ENCODE measurements at regions not wholly inside any gene's neighbourhood (a gene's known extent, or its start where the extent isn't known, plus 50 kb on each side); places are given as distances from the start of the nearest gene placed in this dataset.

DNA sequence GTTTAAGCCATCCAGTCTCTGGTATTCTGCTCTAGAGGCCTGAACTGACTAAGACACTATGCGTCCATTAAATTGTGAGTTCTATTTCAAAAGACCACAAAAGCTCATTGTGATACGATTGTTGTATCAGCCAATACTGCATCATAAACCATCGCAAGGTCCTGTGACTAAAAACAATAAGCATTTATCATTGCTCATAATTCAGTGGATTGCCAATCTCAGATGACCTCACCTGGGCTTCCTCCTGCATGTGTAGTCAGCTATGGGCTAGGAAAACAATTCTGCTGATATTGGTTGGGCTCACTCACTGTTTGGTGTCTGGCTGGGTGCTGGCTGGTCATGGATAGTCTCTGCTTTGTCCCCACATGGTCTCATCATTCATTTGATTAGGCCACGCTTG is 592.7 kb upstream of the BTBD3 start:
- no peak overlapping the region for H3K4me3 ChIP-seq (ENCODE audit: low read length)
- DNase-seq (ENCODE audit: low read depth), result no peak
- TF ChIP-seq, protein P1, sequence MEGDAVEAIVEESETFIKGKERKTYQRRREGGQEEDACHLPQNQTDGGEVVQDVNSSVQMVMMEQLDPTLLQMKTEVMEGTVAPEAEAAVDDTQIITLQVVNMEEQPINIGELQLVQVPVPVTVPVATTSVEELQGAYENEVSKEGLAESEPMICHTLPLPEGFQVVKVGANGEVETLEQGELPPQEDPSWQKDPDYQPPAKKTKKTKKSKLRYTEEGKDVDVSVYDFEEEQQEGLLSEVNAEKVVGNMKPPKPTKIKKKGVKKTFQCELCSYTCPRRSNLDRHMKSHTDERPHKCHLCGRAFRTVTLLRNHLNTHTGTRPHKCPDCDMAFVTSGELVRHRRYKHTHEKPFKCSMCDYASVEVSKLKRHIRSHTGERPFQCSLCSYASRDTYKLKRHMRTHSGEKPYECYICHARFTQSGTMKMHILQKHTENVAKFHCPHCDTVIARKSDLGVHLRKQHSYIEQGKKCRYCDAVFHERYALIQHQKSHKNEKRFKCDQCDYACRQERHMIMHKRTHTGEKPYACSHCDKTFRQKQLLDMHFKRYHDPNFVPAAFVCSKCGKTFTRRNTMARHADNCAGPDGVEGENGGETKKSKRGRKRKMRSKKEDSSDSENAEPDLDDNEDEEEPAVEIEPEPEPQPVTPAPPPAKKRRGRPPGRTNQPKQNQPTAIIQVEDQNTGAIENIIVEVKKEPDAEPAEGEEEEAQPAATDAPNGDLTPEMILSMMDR (conservative IDR thresholded peaks at IDR 0.05; ENCODE audit: low read depth, low read length), result no peak

DNA sequence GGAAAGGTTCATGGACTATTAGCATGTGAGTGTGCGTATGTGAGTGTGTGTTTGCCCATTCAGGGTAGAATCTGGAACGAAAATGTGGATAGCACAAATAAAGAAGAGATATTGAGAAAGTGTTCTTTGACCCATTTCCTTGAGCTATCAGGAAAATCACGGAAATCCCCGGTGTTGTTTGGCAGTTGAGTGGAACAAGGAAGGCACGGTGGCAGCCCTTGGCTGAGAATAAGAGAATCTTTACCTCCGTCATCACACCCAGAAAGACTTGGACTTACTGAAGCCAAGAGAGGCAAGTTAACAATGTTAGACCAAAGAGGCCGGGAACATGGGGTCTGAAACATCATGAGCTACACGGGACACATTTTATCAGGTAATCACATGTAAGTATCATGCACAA is 588.9 kb upstream of the BTBD3 start:
- TF ChIP-seq, protein P1 (conservative IDR thresholded peaks at IDR 0.05; ENCODE audit: low read depth, low read length), result no peak
- DNase-seq (ENCODE audit: low read depth), result no peak
- no peak overlapping the region for H3K4me3 ChIP-seq (ENCODE audit: low read length)

DNA sequence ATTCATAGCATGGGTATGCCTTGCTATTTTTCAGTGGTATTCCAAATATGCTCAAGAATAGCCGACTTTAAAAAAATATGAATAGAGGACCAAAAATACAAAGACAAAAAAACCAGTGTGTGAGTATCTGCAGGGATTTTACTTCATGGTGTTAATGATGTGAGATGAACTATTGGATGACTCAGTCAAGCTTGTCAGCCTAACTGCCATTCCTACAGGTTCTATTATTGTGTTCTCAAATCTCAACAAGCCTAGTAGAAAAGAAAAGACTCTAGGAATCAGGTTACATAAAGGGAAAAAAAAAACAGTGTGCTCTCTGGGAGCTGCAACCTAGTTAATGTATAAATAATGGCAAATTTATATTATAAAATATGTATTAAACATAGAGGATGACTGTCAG is 588.4 kb upstream of the BTBD3 start:
- no peak overlapping the region for H3K4me3 ChIP-seq (ENCODE audit: low read length)
- DNase-seq (ENCODE audit: low read depth), result no peak
- TF ChIP-seq, protein P1 (conservative IDR thresholded peaks at IDR 0.05; ENCODE audit: low read depth, low read length), result no peak

DNA sequence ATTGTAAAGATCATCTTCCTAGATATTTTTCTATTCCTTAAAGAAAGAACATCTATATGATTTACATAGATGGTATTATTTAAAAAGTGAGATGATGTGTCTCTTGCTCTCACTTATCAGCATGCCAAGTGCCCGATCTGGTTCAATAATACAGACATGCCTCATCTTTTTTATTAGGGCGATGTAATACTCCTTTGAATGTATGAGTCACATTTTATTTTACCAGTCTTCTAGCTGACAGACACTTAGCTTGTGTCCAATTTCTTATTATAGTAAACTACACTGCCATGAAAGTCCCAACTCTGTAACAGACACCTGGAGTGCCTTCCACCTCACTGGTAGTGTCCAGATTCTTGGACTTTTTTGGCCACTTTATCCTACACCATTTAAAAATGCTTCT is 586.6 kb upstream of the BTBD3 start:
- DNase-seq (ENCODE audit: low read depth), result no peak
- TF ChIP-seq, protein P1 (conservative IDR thresholded peaks at IDR 0.05; ENCODE audit: low read depth, low read length), result no peak
- H3K4me3 ChIP-seq (ENCODE audit: low read length), result no peak overlapping the region

DNA sequence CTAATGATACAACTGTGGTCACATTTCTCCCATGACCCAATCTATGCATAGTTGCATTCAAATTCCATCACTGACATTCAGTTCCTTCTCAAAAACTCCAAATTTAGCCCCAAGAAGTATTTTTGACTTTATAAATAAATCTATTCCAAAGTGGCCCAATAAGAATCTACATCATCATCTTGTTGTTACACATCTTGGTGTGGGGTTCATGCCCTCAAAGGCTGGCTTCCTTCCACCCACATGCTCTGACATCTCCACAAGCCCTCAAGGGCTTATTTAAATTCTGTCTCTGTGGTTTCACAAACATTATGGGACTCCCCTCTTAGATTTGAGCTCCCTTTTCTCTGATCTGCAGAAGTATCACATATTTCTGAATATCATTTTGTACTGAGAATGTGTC is 585.3 kb upstream of the BTBD3 start:
- no peak for DNase-seq (ENCODE audit: low read depth)
- no peak overlapping the region for H3K4me3 ChIP-seq (ENCODE audit: low read length)
- TF ChIP-seq, protein P1 (conservative IDR thresholded peaks at IDR 0.05; ENCODE audit: low read depth, low read length), result no peak

DNA sequence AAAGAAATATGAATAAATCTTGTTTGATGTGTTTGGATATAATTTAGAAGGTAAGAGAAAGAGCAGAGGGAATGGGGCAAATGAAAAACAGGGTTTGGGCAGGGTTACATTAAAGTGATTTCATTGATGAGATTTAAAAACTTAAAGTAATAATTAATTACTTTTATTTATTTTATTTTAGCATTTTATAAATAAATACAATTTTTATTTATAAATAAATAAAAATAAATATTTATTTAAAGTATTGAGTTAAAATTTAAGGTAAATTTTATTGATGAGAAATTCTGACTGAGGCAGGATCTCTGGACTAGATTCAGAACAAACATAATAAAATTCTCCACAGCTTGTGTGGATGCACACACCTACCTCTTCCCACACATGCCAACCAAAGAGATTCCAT is 584.1 kb upstream of the BTBD3 start:
- TF ChIP-seq, protein P1 (conservative IDR thresholded peaks at IDR 0.05; ENCODE audit: low read depth, low read length), result no peak
- H3K4me3 ChIP-seq (ENCODE audit: low read length), result no peak overlapping the region
- DNase-seq (ENCODE audit: low read depth), result no peak

DNA sequence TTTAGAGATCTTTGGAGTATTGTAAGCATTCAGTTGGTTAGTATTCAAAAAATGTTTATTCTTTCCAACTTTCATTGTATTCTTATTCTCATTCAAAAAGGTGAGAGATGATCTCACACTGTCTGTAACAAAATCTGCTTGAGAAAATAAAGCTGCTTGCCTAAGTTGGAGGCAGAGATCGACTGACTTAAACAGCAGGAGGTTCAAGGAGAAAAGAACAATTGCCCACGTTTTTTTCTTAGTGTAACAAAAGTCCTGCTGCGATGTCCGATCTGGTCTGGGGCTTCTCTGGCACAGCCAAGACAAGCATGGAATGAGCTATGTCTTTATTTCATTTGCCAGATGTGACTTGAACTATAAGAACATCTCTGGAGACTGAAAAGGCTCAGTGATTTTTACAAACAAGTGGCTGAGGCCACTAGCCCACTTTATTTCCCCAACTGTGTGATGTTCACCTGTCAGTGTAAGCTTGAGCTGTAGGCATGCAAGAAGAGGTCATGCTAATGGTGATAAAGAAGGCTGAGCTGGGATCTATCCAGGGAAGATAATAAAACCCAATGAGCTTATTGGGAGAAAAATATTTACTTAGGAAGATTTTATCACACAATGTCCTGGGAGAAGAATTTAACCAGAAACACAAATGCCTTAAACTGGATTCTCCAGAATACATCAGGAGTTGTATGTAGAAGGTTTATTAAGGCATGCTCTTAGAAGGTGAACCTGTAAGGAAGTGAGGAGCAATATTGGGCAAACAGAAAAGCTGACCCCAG is 580.1 kb upstream of the BTBD3 start:
- TF ChIP-seq, protein P1 (conservative IDR thresholded peaks at IDR 0.05; ENCODE audit: low read depth, low read length), result no peak
- DNase-seq (ENCODE audit: low read depth), result no peak
- no peak overlapping the region for H3K4me3 ChIP-seq (ENCODE audit: low read length)
